Mesendoderm (in vitro differentiated cells): ENCODE measurements at regions not wholly inside any gene's neighbourhood (a gene's known extent, or its start where the extent isn't known, plus 50 kb on each side); places are given as distances from the start of the nearest gene placed in this dataset.

Experiments
- DNase-seq: peaks from one replicate; pipeline ENCODE4 v3.0.0; 2013
- H2AK5ac ChIP-seq: 2 replicates; pipeline ENCODE4 v1.6.1; 2013; ENCODE audit warnings: low read length, inconsistent platforms
- H2BK120ac ChIP-seq: 2 replicates; pipeline ENCODE4 v1.6.1; 2013; ENCODE audit warnings: low read depth, mild to moderate bottlenecking, low read length, moderate library complexity, mixed read lengths
- H2BK15ac ChIP-seq: replicated peaks from 2 replicates; pipeline ENCODE4 v1.6.1; 2013; ENCODE audit warnings: low read depth, mild to moderate bottlenecking, moderate library complexity
- H2BK5ac ChIP-seq: 2 replicates; pipeline ENCODE4 v1.6.1; 2013; ENCODE audit warnings: low read length, inconsistent platforms
- H3K18ac ChIP-seq: 2 replicates; pipeline ENCODE4 v1.6.1; 2013; ENCODE audit warnings: mild to moderate bottlenecking, low read length, mixed read lengths
- H3K23ac ChIP-seq: one replicate; pipeline ENCODE4 v1.6.1; 2013; ENCODE audit warnings: low read length
- H3K27ac ChIP-seq: 2 replicates; pipeline ENCODE4 v1.5.1; 2013; ENCODE audit warnings: low read depth, mild to moderate bottlenecking, inconsistent platforms, low read length, moderate library complexity
- H3K27me3 ChIP-seq: 2 replicates; pipeline ENCODE4 v1.6.1; 2013; ENCODE audit warnings: low read length, control low read depth, mild to moderate bottlenecking, inconsistent platforms; ENCODE audit not compliant: insufficient read depth, poor library complexity
- H3K36me3 ChIP-seq: 2 replicates; pipeline ENCODE4 v1.6.1; 2013; ENCODE audit warnings: low read length, inconsistent platforms; ENCODE audit not compliant: control insufficient read depth, insufficient read depth
- H3K4ac ChIP-seq: one replicate; pipeline ENCODE4 v1.6.1; 2013; ENCODE audit warnings: low read depth, mild to moderate bottlenecking, low read length, moderate library complexity
- H3K4me1 ChIP-seq: 2 replicates; pipeline ENCODE4 v1.6.1; 2013; ENCODE audit warnings: low read depth, low read length, inconsistent platforms; ENCODE audit not compliant: control insufficient read depth
- H3K4me2 ChIP-seq: 2 replicates; pipeline ENCODE4 v1.6.1; 2013; ENCODE audit warnings: low read length
- H3K4me3 ChIP-seq: 2 replicates; pipeline ENCODE4 v1.5.1; 2013; ENCODE audit warnings: mild to moderate bottlenecking, low read length
- H3K56ac ChIP-seq: one replicate; pipeline ENCODE4 v1.6.1; 2013; ENCODE audit warnings: low read length
- H3K79me1 ChIP-seq: 2 replicates; pipeline ENCODE4 v1.6.1; 2013; ENCODE audit warnings: low read length, inconsistent platforms
- H3K79me2 ChIP-seq: 2 replicates; pipeline ENCODE4 v1.6.1; 2013; ENCODE audit warnings: mild to moderate bottlenecking, low read length; ENCODE audit not compliant: control insufficient read depth, insufficient read depth
- H3K9ac ChIP-seq: 2 replicates; pipeline ENCODE4 v1.6.1; 2013; ENCODE audit warnings: low read length, inconsistent platforms
- H4K5ac ChIP-seq: one replicate; pipeline ENCODE4 v1.6.1; 2013; ENCODE audit warnings: low read length
- H4K8ac ChIP-seq: one replicate; pipeline ENCODE4 v1.6.1; 2013; ENCODE audit warnings: low read depth, mild to moderate bottlenecking, control low read depth, low read length, moderate library complexity
- WGBS: extraction: QIAGEN DNeasy Blood & Tissue Kit; methylation state at CpG from one replicate; pipeline ENCODE4 v1.1.7; 2013; ENCODE audit warnings: low lambda C conversion rate, missing lambda C conversion rate; ENCODE audit not compliant: insufficient coverage; ENCODE audit errors: extremely low coverage; 5-methylcytosine and 5-hydroxymethylcytosine counted together

GRCh38 chr6:165752451-165752850 lies 89.4 kb upstream of the PDE10A start:
- no peak overlapping the region for H3K4me2 ChIP-seq
- H3K79me1 ChIP-seq = no peaks in the 10 kb centered on the region
- no CpG with 5 or more reads among the region's 3 CpGs for WGBS
- H2BK5ac ChIP-seq = no peak overlapping the region
- no peak overlapping the region for H4K8ac ChIP-seq
- no peak overlapping the region for H3K4me3 ChIP-seq
- H2AK5ac ChIP-seq = no peak overlapping the region
- no peak overlapping the region for H2BK15ac ChIP-seq
- no peak overlapping the region for H3K18ac ChIP-seq
- no peak overlapping the region for H4K5ac ChIP-seq
- H3K4me1 ChIP-seq = no peaks in the 10 kb centered on the region
- DNase-seq = no peak
- H3K36me3 ChIP-seq = no peaks in the 10 kb centered on the region
- H3K4ac ChIP-seq = no peak overlapping the region
- H2BK120ac ChIP-seq = no peak overlapping the region
- no peak overlapping the region for H3K23ac ChIP-seq
- H3K56ac ChIP-seq = no peak overlapping the region
- H3K27me3 ChIP-seq = no peaks in the 10 kb centered on the region
- no peak overlapping the region for H3K27ac ChIP-seq
- no peak overlapping the region for H3K9ac ChIP-seq
- H3K79me2 ChIP-seq = no peaks in the 10 kb centered on the region

GRCh38 chr6:165751486-165751885 lies 88.4 kb upstream of the PDE10A start:
- no peak overlapping the region for H3K4me2 ChIP-seq
- no peak overlapping the region for H2BK120ac ChIP-seq
- no peak overlapping the region for H3K9ac ChIP-seq
- no peaks in the 10 kb centered on the region for H3K4me1 ChIP-seq
- no peak overlapping the region for H4K5ac ChIP-seq
- H3K36me3 ChIP-seq = no peaks in the 10 kb centered on the region
- H3K27ac ChIP-seq = no peak overlapping the region
- H3K23ac ChIP-seq = no peak overlapping the region
- no peak overlapping the region for H3K56ac ChIP-seq
- no peak overlapping the region for H2BK5ac ChIP-seq
- H3K4ac ChIP-seq = no peak overlapping the region
- H3K18ac ChIP-seq = no peak overlapping the region
- no peaks in the 10 kb centered on the region for H3K79me2 ChIP-seq
- no peak overlapping the region for H2AK5ac ChIP-seq
- no peak overlapping the region for H3K4me3 ChIP-seq
- no peaks in the 10 kb centered on the region for H3K27me3 ChIP-seq
- no peak overlapping the region for H4K8ac ChIP-seq
- WGBS = no CpG with 5 or more reads among the region's 7 CpGs
- H3K79me1 ChIP-seq = no peaks in the 10 kb centered on the region
- DNase-seq = no peak
- H2BK15ac ChIP-seq = no peak overlapping the region

GRCh38 chr6:165749163-165749562 lies 86.1 kb upstream of the PDE10A start:
- no peak overlapping the region for H2BK15ac ChIP-seq
- H3K4me2 ChIP-seq = no peak overlapping the region
- no peak overlapping the region for H3K9ac ChIP-seq
- no peaks in the 10 kb centered on the region for H3K79me1 ChIP-seq
- H2BK5ac ChIP-seq = no peak overlapping the region
- no peak overlapping the region for H2BK120ac ChIP-seq
- H3K79me2 ChIP-seq = no peaks in the 10 kb centered on the region
- H2AK5ac ChIP-seq = no peak overlapping the region
- H3K56ac ChIP-seq = no peak overlapping the region
- H3K4ac ChIP-seq = no peak overlapping the region
- no peak overlapping the region for H3K18ac ChIP-seq
- no peak overlapping the region for H3K23ac ChIP-seq
- no peak overlapping the region for H4K8ac ChIP-seq
- H4K5ac ChIP-seq = no peak overlapping the region
- no peak overlapping the region for H3K27ac ChIP-seq
- DNase-seq = no peak
- no peaks in the 10 kb centered on the region for H3K36me3 ChIP-seq
- no peaks in the 10 kb centered on the region for H3K27me3 ChIP-seq
- no peak overlapping the region for H3K4me3 ChIP-seq
- H3K4me1 ChIP-seq = no peaks in the 10 kb centered on the region

- H3K79me1 ChIP-seq = no peaks in the 10 kb centered on the region
- no peaks in the 10 kb centered on the region for H3K36me3 ChIP-seq
- H2AK5ac ChIP-seq = no peak overlapping the region
- no CpG with 5 or more reads among the region's 6 CpGs for WGBS
- H4K5ac ChIP-seq = no peak overlapping the region
- no peak overlapping the region for H3K4me2 ChIP-seq
- no peak overlapping the region for H3K9ac ChIP-seq
- no peak overlapping the region for H4K8ac ChIP-seq
- no peak overlapping the region for H3K23ac ChIP-seq
- H3K27ac ChIP-seq = no peak overlapping the region
- DNase-seq = no peak
- no peaks in the 10 kb centered on the region for H3K27me3 ChIP-seq
- no peak overlapping the region for H3K4me3 ChIP-seq
- H3K4me1 ChIP-seq = no peaks in the 10 kb centered on the region
- H2BK5ac ChIP-seq = no peak overlapping the region
- H3K56ac ChIP-seq = no peak overlapping the region
- no peak overlapping the region for H2BK120ac ChIP-seq
- H3K4ac ChIP-seq = no peak overlapping the region
- no peak overlapping the region for H3K18ac ChIP-seq
- H2BK15ac ChIP-seq = no peak overlapping the region
- no peaks in the 10 kb centered on the region for H3K79me2 ChIP-seq
These were observed 85.3 kb upstream of the PDE10A start for GRCh38 chr6:165748390-165748789.

- no peaks in the 10 kb centered on the region for H3K79me1 ChIP-seq
- H3K36me3 ChIP-seq = no peaks in the 10 kb centered on the region
- H3K27ac ChIP-seq = no peak overlapping the region
- H4K5ac ChIP-seq = no peak overlapping the region
- no peak overlapping the region for H3K4me2 ChIP-seq
- no peaks in the 10 kb centered on the region for H3K79me2 ChIP-seq
- DNase-seq = no peak
- H2BK15ac ChIP-seq = no peak overlapping the region
- no peaks in the 10 kb centered on the region for H3K4me1 ChIP-seq
- no peak overlapping the region for H3K4me3 ChIP-seq
- WGBS = no CpG with 5 or more reads among the region's 4 CpGs
- H3K23ac ChIP-seq = no peak overlapping the region
- no peaks in the 10 kb centered on the region for H3K27me3 ChIP-seq
- no peak overlapping the region for H3K56ac ChIP-seq
- H2BK5ac ChIP-seq = no peak overlapping the region
- no peak overlapping the region for H2AK5ac ChIP-seq
- no peak overlapping the region for H3K9ac ChIP-seq
- no peak overlapping the region for H3K4ac ChIP-seq
- no peak overlapping the region for H2BK120ac ChIP-seq
- no peak overlapping the region for H3K18ac ChIP-seq
- no peak overlapping the region for H4K8ac ChIP-seq
These were observed 84.9 kb upstream of the PDE10A start for GRCh38 chr6:165747963-165748362.

- H4K5ac ChIP-seq = no peak overlapping the region
- H3K79me1 ChIP-seq = no peaks in the 10 kb centered on the region
- H3K4me3 ChIP-seq = no peak overlapping the region
- no peak overlapping the region for H3K23ac ChIP-seq
- H3K4ac ChIP-seq = no peak overlapping the region
- no peak overlapping the region for H2BK5ac ChIP-seq
- H2BK120ac ChIP-seq = no peak overlapping the region
- no peaks in the 10 kb centered on the region for H3K36me3 ChIP-seq
- no peak overlapping the region for H3K18ac ChIP-seq
- DNase-seq = no peak
- H3K27ac ChIP-seq = no peak overlapping the region
- H3K4me2 ChIP-seq = no peak overlapping the region
- no peaks in the 10 kb centered on the region for H3K27me3 ChIP-seq
- no peak overlapping the region for H3K56ac ChIP-seq
- H3K9ac ChIP-seq = no peak overlapping the region
- H2AK5ac ChIP-seq = no peak overlapping the region
- no peaks in the 10 kb centered on the region for H3K79me2 ChIP-seq
- H3K4me1 ChIP-seq = no peaks in the 10 kb centered on the region
- no CpG with 5 or more reads among the region's 9 CpGs for WGBS
- no peak overlapping the region for H2BK15ac ChIP-seq
- no peak overlapping the region for H4K8ac ChIP-seq
These were observed 83.3 kb upstream of the PDE10A start for GRCh38 chr6:165746331-165746730.
